PC-9 (cell line): ENCODE measurements at regions not wholly inside any gene's neighbourhood (a gene's known extent, or its start where the extent isn't known, plus 50 kb on each side); places are given as distances from the start of the nearest gene placed in this dataset.

Experiments
- BruUV-seq: library from RNA; stranded (reverse); fragments of 400-500 nt; replicated peaks from 2 replicates; lab custom pipeline; 2021; lab: Mats Ljungman, UMichigan
- CTCF ChIA-PET: fragments of 300-600 bp; sonication (Branson Sonifier 250); formaldehyde crosslinking; loops from one replicate; lab custom pipeline; 2022; ENCODE audit warnings: antibody characterized with exemption; lab: Charles Lee
- POLR2A ChIA-PET: fragments of 300-600 bp; sonication (Branson Sonifier 250); formaldehyde crosslinking; loops from one replicate; lab custom pipeline; 2022; ENCODE audit warnings: antibody characterized with exemption; ENCODE audit not compliant: unreplicated experiment; lab: Charles Lee
- DNase-seq, 2 experiments: peaks; one replicate each; pipeline versions ENCODE4 v3.0.0 to v3.0.0-alpha.2; 2015 to 2022; ENCODE audit warnings: mixed read lengths in 1 of 2
- H2AFZ ChIP-seq: fragments of 200-600 bp; sonication (generic); 2 replicates; pipeline ENCODE4 v1.8.1; 2017; ENCODE audit warnings: antibody characterized with exemption
- H3F3A ChIP-seq: fragments of 200-600 bp; sonication (generic); 2 replicates; pipeline ENCODE4 v1.8.1; 2017; ENCODE audit warnings: antibody characterized with exemption, mild to moderate bottlenecking, low read depth; ENCODE audit not compliant: insufficient read depth
- H3K27ac ChIP-seq: fragments of 200-600 bp; sonication (generic); 2 replicates; pipeline ENCODE4 v1.6.1; 2016; ENCODE audit warnings: mixed run types
- H3K27me3 ChIP-seq: fragments of 200-600 bp; sonication (generic); 2 replicates; pipeline ENCODE4 v1.6.1; 2016; ENCODE audit warnings: low read depth, mixed run types; ENCODE audit not compliant: insufficient read depth
- H3K36me3 ChIP-seq: fragments of 200-600 bp; sonication (generic); 2 replicates; pipeline ENCODE4 v1.6.1; 2016; ENCODE audit warnings: low read depth, mixed run types
- H3K4me1 ChIP-seq: fragments of 200-600 bp; sonication (generic); replicated peaks from 2 replicates; pipeline ENCODE4 v1.6.1; 2016; ENCODE audit warnings: mixed run types; ENCODE audit not compliant: insufficient read depth
- H3K4me2 ChIP-seq: fragments of 200-600 bp; sonication (generic); 2 replicates; pipeline ENCODE4 v1.6.1; 2017; ENCODE audit warnings: mixed run types
- H3K4me3 ChIP-seq: fragments of 200-600 bp; sonication (generic); 2 replicates; pipeline ENCODE4 v1.6.1; 2016; ENCODE audit warnings: mixed run types
- H3K79me2 ChIP-seq: fragments of 200-600 bp; sonication (generic); 2 replicates; pipeline ENCODE4 v1.6.1; 2017; ENCODE audit warnings: low read depth, mixed run types
- H3K9me2 ChIP-seq: fragments of 200-600 bp; sonication (generic); 2 replicates; pipeline ENCODE4 v1.8.1; 2017; ENCODE audit warnings: mild to moderate bottlenecking; ENCODE audit not compliant: insufficient read depth
- H3K9me3 ChIP-seq: fragments of 200-600 bp; sonication (generic); 2 replicates; pipeline ENCODE4 v1.8.1; 2016; ENCODE audit warnings: low read depth; ENCODE audit not compliant: insufficient read depth
- H4K20me1 ChIP-seq: fragments of 200-600 bp; sonication (generic); 2 replicates; pipeline ENCODE4 v1.8.1; 2017; ENCODE audit not compliant: insufficient read depth
- CTCF ChIP-seq: fragments of 200-600 bp; sonication (generic); conservative IDR thresholded peaks from 2 replicates; pipeline ENCODE4 v1.6.1; 2017; ENCODE audit warnings: mixed run types, antibody characterized with exemption, mild to moderate bottlenecking, moderate library complexity
- EZH2 ChIP-seq: fragments of 200-600 bp; sonication (generic); IDR thresholded peaks from 2 replicates; pipeline ENCODE4 v1.8.0; 2017; ENCODE audit warnings: antibody characterized with exemption, low read depth
- intact Hi-C: fragments of 100-400 bp; cut with micrococcal nuclease; formaldehyde crosslinking; loops from one replicate; pipeline ENCODE4 v1.10.0; 2022; ENCODE audit not compliant: unreplicated experiment

GRCh38 chr6:149147195-149147594 lies 170.3 kb upstream of the TAB2 start:
- TF ChIP-seq CTCF = no peak
- TF ChIP-seq EZH2 = no peak
- CTCF ChIA-PET = no interaction called here
- Histone ChIP-seq H3K36me3 (no peaks in the 10 kb centered on the region), H3F3A (no peaks in the 10 kb centered on the region), H3K4me3 (no peak overlapping the region), H3K4me2 (no peak overlapping the region), H2AFZ (no peak overlapping the region), H4K20me1 (no peaks in the 10 kb centered on the region), H3K79me2 (no peaks in the 10 kb centered on the region), H3K27me3 (no peaks in the 10 kb centered on the region), H3K9me3 (no peaks in the 10 kb centered on the region), H3K4me1 (no peaks in the 10 kb centered on the region), H3K9me2 (no peaks in the 10 kb centered on the region), H3K27ac (no peak overlapping the region)
- POLR2A ChIA-PET = no interaction called here
- DNase-seq = no peak
- intact Hi-C loops = no loop called here
- no TSS peak for BruUV-seq

GRCh38 chr6:149147938-149148718 lies 169.4 kb upstream of the TAB2 start:
- ChIA-PET POLR2A (no interaction called here), CTCF (no interaction called here)
- Histone ChIP-seq H3K9me2 (no peaks in the 10 kb centered on the region), H3K36me3 (no peaks in the 10 kb centered on the region), H3K4me1 (no peaks in the 10 kb centered on the region), H3F3A (no peaks in the 10 kb centered on the region), H3K9me3 (no peaks in the 10 kb centered on the region), H3K27ac (no peak overlapping the region), H3K4me2 (no peak overlapping the region), H4K20me1 (no peaks in the 10 kb centered on the region), H3K79me2 (no peaks in the 10 kb centered on the region), H3K4me3 (no peak overlapping the region), H2AFZ (no peak overlapping the region), H3K27me3 (no peaks in the 10 kb centered on the region)
- no TSS peak for BruUV-seq
- intact Hi-C loops = no loop called here
- no peak for TF ChIP-seq CTCF
- DNase-seq = no peak

DNA sequence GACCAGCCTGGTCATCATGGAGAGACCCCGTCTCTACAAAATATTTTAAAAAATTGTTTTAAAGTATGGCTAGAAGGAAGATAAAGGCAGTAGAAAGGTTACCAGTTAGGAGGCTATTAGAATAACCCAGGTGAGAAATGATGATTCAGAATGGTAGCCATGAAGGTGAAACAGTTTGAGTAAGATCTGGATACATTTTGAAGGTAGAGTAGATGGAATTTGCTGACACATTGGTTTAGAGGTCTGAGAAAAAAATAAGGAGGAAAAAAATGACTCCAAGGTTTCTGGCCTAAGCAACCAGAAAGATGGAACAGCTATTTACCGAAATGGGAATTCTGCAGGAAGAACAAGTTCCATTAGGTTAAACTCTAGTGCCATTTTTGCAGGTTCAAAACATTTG lies 167.9 kb upstream of the TAB2 start:
- Histone ChIP-seq H3K4me3 (no peak overlapping the region), H2AFZ (no peak overlapping the region), H3F3A (no peaks in the 10 kb centered on the region), H4K20me1 (no peaks in the 10 kb centered on the region), H3K79me2 (no peaks in the 10 kb centered on the region), H3K36me3 (no peaks in the 10 kb centered on the region), H3K9me2 (no peaks in the 10 kb centered on the region), H3K4me1 (no peaks in the 10 kb centered on the region), H3K4me2 (no peak overlapping the region), H3K27ac (no peak overlapping the region), H3K9me3 (no peaks in the 10 kb centered on the region), H3K27me3 (no peaks in the 10 kb centered on the region)
- no TSS peak for BruUV-seq
- no peak for DNase-seq
- ChIA-PET POLR2A (no interaction called here), CTCF (no interaction called here)
- intact Hi-C loops = no loop called here
- TF ChIP-seq EZH2 (no peak), CTCF (no peak)
